B cell (primary cell): ENCODE measurements at regions not wholly inside any gene's neighbourhood (a gene's known extent, or its start where the extent isn't known, plus 50 kb on each side); places are given as distances from the start of the nearest gene placed in this dataset.

ENCODE experiments used
- EZH2 ChIP-seq: IDR thresholded peaks from 2 replicates; pipeline ENCODE4 v1.6.1; 2012; ENCODE audit warnings: borderline replicate concordance, low read depth, mild to moderate bottlenecking, moderate library complexity, low read length; ENCODE audit not compliant: insufficient read depth, poor library complexity, severe bottlenecking
- TF ChIP-seq, protein P1 (sequence below): fragments of 200-600 bp; IDR thresholded peaks from one replicate; pipeline ENCODE4 v1.8.0; 2022; ENCODE audit warnings: antibody characterized with exemption, mild to moderate bottlenecking

DNA sequence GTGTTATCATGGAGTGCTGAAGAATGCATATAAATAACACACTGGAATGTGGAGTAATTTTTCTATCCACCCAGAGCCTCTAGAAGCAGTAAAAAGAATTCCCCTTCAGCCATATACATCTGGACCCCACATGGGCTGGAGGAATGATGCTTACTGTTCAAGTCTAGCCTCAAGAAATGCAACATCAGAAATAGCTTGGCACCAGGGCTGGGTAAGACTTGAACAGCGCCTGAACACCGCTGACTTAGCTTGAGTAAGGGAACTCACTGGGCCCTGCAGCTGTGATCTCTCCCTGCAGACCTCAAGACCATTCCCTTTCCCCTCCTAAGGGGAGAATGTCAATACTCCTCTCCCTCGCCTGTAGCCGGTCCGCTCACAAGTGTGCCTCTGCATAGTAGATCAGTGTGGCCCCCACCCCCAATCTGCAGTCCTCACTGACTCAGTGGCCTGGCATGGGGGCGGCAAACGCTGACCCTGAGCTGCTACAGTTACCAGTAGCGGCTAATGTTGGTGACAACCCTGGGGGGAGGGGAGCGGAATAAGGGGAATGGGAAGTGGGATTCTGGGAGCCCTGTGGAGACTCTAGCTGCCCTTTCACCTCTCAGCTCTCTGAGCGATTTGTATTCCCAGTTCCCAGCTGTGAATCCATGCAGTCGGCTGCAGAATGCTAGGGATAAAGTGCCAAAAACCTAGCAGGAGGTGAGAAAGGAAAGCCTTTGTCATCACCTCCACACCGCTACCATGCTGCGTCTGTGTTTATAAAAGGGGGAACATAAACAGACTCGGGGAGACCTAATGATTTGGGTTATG is 483.9 kb downstream of the DISC1 start:
- TF ChIP-seq, protein P1, sequence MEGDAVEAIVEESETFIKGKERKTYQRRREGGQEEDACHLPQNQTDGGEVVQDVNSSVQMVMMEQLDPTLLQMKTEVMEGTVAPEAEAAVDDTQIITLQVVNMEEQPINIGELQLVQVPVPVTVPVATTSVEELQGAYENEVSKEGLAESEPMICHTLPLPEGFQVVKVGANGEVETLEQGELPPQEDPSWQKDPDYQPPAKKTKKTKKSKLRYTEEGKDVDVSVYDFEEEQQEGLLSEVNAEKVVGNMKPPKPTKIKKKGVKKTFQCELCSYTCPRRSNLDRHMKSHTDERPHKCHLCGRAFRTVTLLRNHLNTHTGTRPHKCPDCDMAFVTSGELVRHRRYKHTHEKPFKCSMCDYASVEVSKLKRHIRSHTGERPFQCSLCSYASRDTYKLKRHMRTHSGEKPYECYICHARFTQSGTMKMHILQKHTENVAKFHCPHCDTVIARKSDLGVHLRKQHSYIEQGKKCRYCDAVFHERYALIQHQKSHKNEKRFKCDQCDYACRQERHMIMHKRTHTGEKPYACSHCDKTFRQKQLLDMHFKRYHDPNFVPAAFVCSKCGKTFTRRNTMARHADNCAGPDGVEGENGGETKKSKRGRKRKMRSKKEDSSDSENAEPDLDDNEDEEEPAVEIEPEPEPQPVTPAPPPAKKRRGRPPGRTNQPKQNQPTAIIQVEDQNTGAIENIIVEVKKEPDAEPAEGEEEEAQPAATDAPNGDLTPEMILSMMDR, result no peak
- no peak for TF ChIP-seq EZH2
